ENCODE measurements at regions not wholly inside any gene's neighbourhood (a gene's known extent, or its start where the extent isn't known, plus 50 kb on each side); places are given as distances from the start of the nearest gene placed in this dataset.

DNA sequence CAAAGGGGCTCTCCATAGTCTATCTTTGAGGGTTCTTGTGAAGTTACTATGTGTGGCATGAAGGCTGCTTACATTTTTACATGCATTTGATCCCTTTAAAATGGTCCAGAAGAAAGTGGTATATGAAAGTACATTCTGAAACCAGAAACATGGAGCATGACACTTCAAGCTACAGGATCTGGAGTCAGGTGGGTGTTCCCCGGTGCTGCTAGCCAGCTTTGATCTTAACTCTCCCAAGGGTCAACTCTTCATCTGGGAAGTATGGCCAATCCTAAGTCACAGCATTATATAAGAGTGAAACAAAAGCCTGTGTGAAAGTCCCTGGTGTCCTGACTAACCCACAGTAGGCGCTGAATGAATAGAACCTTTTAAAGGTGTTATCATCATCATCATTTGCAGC lies 91.0 kb upstream of the TAS2R1 start:
- TF ChIP-seq EP300 (IDR thresholded peaks at IDR 0.05) (no peak), POLR2A (IDR thresholded peaks at IDR 0.05) (no peak), POLR2AphosphoS5 (IDR thresholded peaks at IDR 0.05) (no peak)
- TF ChIP-seq, protein P1, sequence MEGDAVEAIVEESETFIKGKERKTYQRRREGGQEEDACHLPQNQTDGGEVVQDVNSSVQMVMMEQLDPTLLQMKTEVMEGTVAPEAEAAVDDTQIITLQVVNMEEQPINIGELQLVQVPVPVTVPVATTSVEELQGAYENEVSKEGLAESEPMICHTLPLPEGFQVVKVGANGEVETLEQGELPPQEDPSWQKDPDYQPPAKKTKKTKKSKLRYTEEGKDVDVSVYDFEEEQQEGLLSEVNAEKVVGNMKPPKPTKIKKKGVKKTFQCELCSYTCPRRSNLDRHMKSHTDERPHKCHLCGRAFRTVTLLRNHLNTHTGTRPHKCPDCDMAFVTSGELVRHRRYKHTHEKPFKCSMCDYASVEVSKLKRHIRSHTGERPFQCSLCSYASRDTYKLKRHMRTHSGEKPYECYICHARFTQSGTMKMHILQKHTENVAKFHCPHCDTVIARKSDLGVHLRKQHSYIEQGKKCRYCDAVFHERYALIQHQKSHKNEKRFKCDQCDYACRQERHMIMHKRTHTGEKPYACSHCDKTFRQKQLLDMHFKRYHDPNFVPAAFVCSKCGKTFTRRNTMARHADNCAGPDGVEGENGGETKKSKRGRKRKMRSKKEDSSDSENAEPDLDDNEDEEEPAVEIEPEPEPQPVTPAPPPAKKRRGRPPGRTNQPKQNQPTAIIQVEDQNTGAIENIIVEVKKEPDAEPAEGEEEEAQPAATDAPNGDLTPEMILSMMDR (IDR thresholded peaks at IDR 0.05) = no peak
- ATAC-seq = no peak
- H3K4me1 ChIP-seq = no peaks in the 10 kb centered on the region
- H3K27ac ChIP-seq = no peak overlapping the region
- no peaks in the 10 kb centered on the region for H3K36me3 ChIP-seq
- no peaks in the 10 kb centered on the region for H3K27me3 ChIP-seq
- H3K9me3 ChIP-seq = no peaks in the 10 kb centered on the region
- no peak overlapping the region for H3K4me3 ChIP-seq
- 82 to 94% methylated on average over 2 of the region's 2 CpGs for WGBS, 2 donors (ENCODE audit: low coverage in 1 of 2)

DNA sequence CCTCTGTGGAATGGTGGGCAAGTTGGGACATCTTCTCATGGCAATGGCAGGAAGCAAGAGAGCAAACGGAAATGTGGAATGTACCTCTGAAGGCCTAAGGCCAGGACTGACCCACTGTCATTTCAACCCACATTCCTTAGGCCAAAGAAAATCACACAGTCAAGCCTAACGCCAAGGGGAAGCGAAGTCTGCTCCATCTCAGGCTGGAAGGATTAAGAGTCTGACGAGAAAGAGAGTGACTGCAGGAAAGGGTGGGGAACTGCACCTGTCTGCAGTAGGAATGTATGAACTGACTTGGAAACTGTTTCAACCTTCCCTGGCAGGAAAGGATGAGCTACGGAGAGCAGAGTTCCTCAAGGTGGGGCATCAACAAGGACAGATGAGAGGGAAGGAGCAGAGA lies 90.2 kb upstream of the TAS2R1 start:
- WGBS, 2 donors (ENCODE audit: low coverage in 1 of 2) = 83% methylated on average over 4 of the region's 5 CpGs; no CpG with 5 or more reads in 1 of the 2 donors
- H3K9me3 ChIP-seq = no peaks in the 10 kb centered on the region
- no peak overlapping the region for H3K4me3 ChIP-seq
- no peak for ATAC-seq
- peaks cover 1% of the 10 kb centered on the region for H3K27me3 ChIP-seq
- H3K4me1 ChIP-seq = no peaks in the 10 kb centered on the region
- TF ChIP-seq EP300 (IDR thresholded peaks at IDR 0.05) (no peak), POLR2A (IDR thresholded peaks at IDR 0.05) (no peak)
- TF ChIP-seq, protein P1 (IDR thresholded peaks at IDR 0.05) = no peak
- no peak overlapping the region for H3K27ac ChIP-seq
- H3K36me3 ChIP-seq = no peaks in the 10 kb centered on the region

DNA sequence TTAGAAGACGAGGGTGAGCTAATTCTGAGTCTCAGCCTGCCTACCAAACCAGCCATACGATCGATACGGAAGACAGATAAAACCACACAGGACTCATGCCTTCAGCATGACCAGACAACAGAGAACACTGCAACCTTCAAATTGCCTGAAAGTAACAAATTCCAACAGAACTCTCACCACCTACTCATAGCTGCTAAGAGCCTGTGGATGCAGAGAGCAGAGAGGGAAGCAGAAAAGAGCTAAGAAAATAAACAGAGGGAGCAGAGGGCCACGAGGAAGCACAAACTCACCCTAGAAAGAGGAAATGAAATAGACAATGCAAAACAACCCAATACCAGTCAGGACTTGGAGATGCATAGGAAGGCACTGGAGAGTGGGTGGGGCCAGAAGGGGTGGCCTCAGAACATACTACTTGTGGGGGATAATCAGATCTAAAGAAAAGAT lies 86.7 kb upstream of the TAS2R1 start:
- TF ChIP-seq EP300 (IDR thresholded peaks at IDR 0.05) (no peak), POLR2AphosphoS5 (IDR thresholded peaks at IDR 0.05) (no peak), POLR2A (IDR thresholded peaks at IDR 0.05) (no peak)
- TF ChIP-seq, protein P1 (IDR thresholded peaks at IDR 0.05) = no peak
- Histone ChIP-seq H3K9me3 (no peaks in the 10 kb centered on the region), H3K27ac (no peak overlapping the region), H3K4me3 (no peak overlapping the region), H3K36me3 (no peaks in the 10 kb centered on the region), H3K27me3 (peaks cover 5% of the 10 kb centered on the region), H3K4me1 (no peaks in the 10 kb centered on the region)
- 58 to 68% methylated on average over 4 of the region's 5 CpGs for WGBS, 2 donors (ENCODE audit: low coverage in 1 of 2)
- no peak for ATAC-seq

DNA sequence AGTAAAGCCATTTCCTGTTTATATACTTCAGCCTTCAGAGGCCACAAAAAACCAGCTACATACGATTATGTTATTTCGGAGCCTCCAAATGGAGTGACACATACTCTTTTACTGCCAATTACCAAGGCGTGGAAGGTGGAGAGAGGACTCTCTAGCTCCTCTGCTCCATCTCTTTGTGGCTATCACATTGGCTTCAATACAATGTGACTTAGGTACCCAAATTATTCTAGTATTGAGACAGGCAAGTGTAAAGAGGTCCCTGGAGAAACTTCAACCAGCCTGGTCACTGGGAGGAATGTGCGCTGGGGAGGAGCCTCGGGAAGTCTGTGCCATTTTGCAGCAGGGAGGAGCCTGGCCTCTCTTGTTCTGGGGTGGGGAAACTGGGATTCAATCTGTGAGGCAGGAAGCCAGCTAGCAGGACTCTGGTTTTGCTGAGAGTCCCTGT lies 85.8 kb upstream of the TAS2R1 start:
- 29 to 59% methylated on average over 3 to 5 of the region's 5 CpGs for WGBS, 2 donors (ENCODE audit: low coverage in 1 of 2)
- Histone ChIP-seq H3K4me3 (no peak overlapping the region), H3K4me1 (no peaks in the 10 kb centered on the region), H3K9me3 (no peaks in the 10 kb centered on the region), H3K27ac (no peak overlapping the region), H3K27me3 (peaks cover 5% of the 10 kb centered on the region), H3K36me3 (no peaks in the 10 kb centered on the region)
- no peak for ATAC-seq
- TF ChIP-seq POLR2A (IDR thresholded peaks at IDR 0.05) (no peak), EP300 (IDR thresholded peaks at IDR 0.05) (no peak), POLR2AphosphoS5 (IDR thresholded peaks at IDR 0.05) (no peak)
- TF ChIP-seq, protein P1 (IDR thresholded peaks at IDR 0.05) = no peak

DNA sequence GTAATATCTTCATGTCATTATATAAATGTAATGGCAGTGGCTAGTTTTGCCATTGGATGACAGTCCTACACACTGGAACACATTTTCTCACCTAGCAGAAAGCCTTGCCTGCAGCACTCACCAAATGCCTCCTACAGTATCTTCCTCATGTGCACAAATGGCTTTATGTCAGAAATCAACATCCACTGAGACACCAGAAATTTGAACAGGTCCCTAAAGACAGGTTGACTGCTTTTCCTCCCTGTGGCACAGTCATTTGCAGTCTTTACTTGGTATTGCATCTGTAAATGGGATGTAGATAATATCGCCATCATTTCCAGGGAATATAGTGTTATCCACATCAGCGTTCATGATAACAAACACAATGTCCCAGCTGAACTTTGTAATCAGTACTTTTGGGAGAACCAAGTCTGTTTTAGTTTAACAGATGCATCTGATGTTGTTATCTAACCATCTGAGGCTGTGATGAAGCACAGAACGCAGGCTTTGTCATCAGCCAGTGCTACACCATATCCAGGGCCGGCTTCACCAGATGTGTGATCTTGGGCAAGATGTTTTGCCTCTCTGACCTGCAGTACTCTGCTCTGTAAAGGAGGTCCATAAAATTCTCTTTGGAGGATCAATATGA lies 83.9 kb upstream of the TAS2R1 start:
- H3K4me1 ChIP-seq = no peaks in the 10 kb centered on the region
- H3K27me3 ChIP-seq = peaks cover 5% of the 10 kb centered on the region
- no peaks in the 10 kb centered on the region for H3K9me3 ChIP-seq
- no peak overlapping the region for H3K4me3 ChIP-seq
- TF ChIP-seq EP300 (IDR thresholded peaks at IDR 0.05) (no peak), POLR2A (IDR thresholded peaks at IDR 0.05) (no peak), POLR2AphosphoS5 (IDR thresholded peaks at IDR 0.05) (no peak)
- H3K36me3 ChIP-seq = no peaks in the 10 kb centered on the region
- no peak for ATAC-seq
- H3K27ac ChIP-seq = no peak overlapping the region
- 74 to 77% methylated on average over 3 to 4 of the region's 4 CpGs for WGBS, 2 donors (ENCODE audit: low coverage in 1 of 2)

Data from gastroesophageal sphincter (tissue), 4 donors.